SU-DHL-6 (cell line): ENCODE measurements at regions not wholly inside any gene's neighbourhood (a gene's known extent, or its start where the extent isn't known, plus 50 kb on each side); places are given as distances from the start of the nearest gene placed in this dataset.

Experiments used
- CTCF ChIP-seq: fragments of 200-600 bp; sonication (generic); IDR thresholded peaks from one replicate; pipeline ENCODE4 v1.5.1; 2017; ENCODE audit warnings: antibody characterized with exemption, mild to moderate bottlenecking, low read length, moderate library complexity; ENCODE audit not compliant: insufficient read depth, poor library complexity, severe bottlenecking
- EZH2phosphoT487 ChIP-seq: fragments of 200-600 bp; sonication (generic), shearing (Covaris generic); conservative IDR thresholded peaks from 2 replicates; pipeline ENCODE4 v1.6.1; 2018; ENCODE audit warnings: mild to moderate bottlenecking, antibody characterized with exemption, low read length, moderate library complexity, mixed read lengths

- no peak for TF ChIP-seq CTCF
- no peak for TF ChIP-seq EZH2phosphoT487
Observed at GRCh38 chr11:127149410-127149809, 148.8 kb upstream of the KIRREL3 start.
